ENCODE measurements at regions not wholly inside any gene's neighbourhood (a gene's known extent, or its start where the extent isn't known, plus 50 kb on each side); places are given as distances from the start of the nearest gene placed in this dataset.

DNA sequence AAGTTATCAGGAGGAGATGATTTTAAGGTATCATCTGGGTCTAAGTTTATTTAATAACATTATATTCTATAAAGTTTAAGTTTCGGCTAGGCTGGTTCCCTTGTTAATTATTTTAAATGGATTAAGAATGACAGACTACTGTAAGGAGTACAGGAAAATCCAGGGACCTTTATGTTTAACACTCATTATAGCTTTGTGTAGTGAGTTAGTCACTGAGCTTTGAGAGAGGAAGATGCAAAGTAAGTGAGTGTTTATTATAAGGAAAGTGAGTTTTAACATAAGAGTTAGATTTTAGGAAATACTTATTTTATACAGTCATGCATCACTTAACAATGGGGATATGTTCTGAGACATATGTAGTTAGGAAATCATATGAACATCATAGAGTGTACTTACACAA, 485.5 kb downstream of the MMUT start:
- Histone ChIP-seq H3K27ac (no peak overlapping the region), H3K9me3 (no peaks in the 10 kb centered on the region), H3K36me3 (no peaks in the 10 kb centered on the region), H3K4me1 (no peaks in the 10 kb centered on the region), H3K4me3 (no peak overlapping the region), H3K27me3 (no peaks in the 10 kb centered on the region)
- ATAC-seq (no peak), DNase-seq (no peak)
- intact Hi-C loops (cut with DNase I): no loop called here
- TF ChIP-seq CTCF (IDR thresholded peaks at IDR 0.05): no peak

GRCh38 chr6:48973491-48973890, 489.6 kb downstream of the MMUT start:
- no peaks in the 10 kb centered on the region for H3K9me3 ChIP-seq
- H3K27me3 ChIP-seq: no peaks in the 10 kb centered on the region
- H3K4me1 ChIP-seq: no peaks in the 10 kb centered on the region
- intact Hi-C loops (cut with DNase I): no loop called here
- H3K4me3 ChIP-seq: no peak overlapping the region
- no peaks in the 10 kb centered on the region for H3K36me3 ChIP-seq
- no peak overlapping the region for H3K27ac ChIP-seq
- TF ChIP-seq CTCF (IDR thresholded peaks at IDR 0.05): no peak
- ATAC-seq (no peak), DNase-seq (no peak)

DNA sequence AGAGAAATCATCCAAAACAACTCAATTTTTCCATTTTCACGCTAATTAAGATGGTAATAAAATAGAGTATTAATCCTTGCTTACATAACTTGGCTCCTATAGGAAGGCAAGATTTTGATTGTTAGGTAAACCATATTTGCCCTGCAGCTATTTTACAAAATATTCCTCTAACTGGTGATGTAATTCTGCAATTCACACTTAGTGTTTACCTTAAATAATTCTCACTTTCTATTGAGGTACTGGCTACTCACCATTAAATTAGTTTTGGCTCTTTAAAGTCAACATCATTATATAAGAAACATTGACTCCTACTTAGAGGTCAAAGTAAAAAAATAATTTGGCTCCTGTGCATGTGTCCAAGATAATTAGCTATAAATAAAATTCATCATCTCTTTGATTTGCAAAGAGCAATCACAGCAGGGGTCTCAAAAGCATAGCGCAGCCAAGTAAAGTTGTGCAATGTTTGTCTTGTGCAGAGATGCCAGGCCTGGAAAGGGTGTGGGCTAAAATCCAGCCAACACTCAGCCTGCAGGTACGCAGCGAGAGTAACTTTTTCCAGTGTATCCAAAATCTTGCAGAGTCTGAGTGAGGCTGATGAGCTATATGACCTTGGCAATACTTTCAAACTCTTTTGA, 501.2 kb downstream of the MMUT start:
- no peak for TF ChIP-seq CTCF (IDR thresholded peaks at IDR 0.05)
- no peaks in the 10 kb centered on the region for H3K4me1 ChIP-seq
- no peaks in the 10 kb centered on the region for H3K27me3 ChIP-seq
- H3K4me3 ChIP-seq: no peak overlapping the region
- intact Hi-C loops (cut with DNase I): no loop called here
- H3K36me3 ChIP-seq: no peaks in the 10 kb centered on the region
- no peaks in the 10 kb centered on the region for H3K9me3 ChIP-seq
- peak; percentile 27 for ATAC-seq
- no peak overlapping the region for H3K27ac ChIP-seq
- no peak for DNase-seq

- Histone ChIP-seq H3K27ac (no peak overlapping the region), H3K27me3 (no peaks in the 10 kb centered on the region), H3K4me3 (no peak overlapping the region), H3K9me3 (no peaks in the 10 kb centered on the region), H3K4me1 (no peaks in the 10 kb centered on the region), H3K36me3 (no peaks in the 10 kb centered on the region)
- TF ChIP-seq CTCF (IDR thresholded peaks at IDR 0.05): no peak
- DNase-seq (no peak), ATAC-seq (no peak)
- intact Hi-C loops (cut with DNase I): no loop called here
Measured at GRCh38 chr6:48959251-48960060, 503.6 kb downstream of the MMUT start.

- no peak for ATAC-seq
- TF ChIP-seq CTCF (IDR thresholded peaks at IDR 0.05): no peak
- no peaks in the 10 kb centered on the region for H3K9me3 ChIP-seq
- no peak for DNase-seq
- H3K4me3 ChIP-seq: no peak overlapping the region
- H3K27ac ChIP-seq: no peak overlapping the region
- no peaks in the 10 kb centered on the region for H3K27me3 ChIP-seq
- intact Hi-C loops (cut with DNase I): no loop called here
- H3K36me3 ChIP-seq: no peaks in the 10 kb centered on the region
- no peaks in the 10 kb centered on the region for H3K4me1 ChIP-seq
Measured at GRCh38 chr6:48957781-48958180, 505.3 kb downstream of the MMUT start.
